ENCODE measurements at regions not wholly inside any gene's neighbourhood (a gene's known extent, or its start where the extent isn't known, plus 50 kb on each side); places are given as distances from the start of the nearest gene placed in this dataset.

DNA sequence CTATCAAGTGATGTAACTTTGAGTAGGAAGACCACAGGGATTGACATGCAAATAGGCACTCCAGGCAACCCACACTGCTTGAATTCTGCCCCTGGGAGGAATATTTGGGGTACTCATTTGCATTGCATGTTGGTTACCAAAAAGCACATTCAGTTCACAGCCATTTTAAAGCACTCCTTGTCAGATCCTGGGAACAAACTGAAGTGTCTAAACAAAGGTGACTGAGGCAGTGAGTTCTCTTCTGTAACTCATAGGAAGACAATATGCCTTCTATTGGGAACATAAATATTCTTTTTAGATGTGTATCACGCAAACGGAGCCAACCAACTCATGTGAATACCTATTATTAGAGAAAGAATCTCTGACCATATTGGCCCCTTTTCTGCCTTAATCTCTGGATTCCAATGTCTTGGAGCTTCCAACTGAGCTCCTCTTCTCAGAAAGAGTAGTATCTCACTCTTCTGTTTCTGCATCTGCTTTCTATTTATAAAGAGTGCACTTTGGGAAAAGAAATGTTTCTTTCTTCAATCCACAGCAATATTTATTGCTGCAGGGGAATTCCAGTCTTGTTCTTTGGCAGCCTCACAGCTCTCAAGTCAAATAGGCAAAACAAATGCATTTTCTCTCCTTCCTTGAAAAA lies 125.7 kb upstream of the NBEA start:
- no peak for DNase-seq (ENCODE audit: low read depth)

DNA sequence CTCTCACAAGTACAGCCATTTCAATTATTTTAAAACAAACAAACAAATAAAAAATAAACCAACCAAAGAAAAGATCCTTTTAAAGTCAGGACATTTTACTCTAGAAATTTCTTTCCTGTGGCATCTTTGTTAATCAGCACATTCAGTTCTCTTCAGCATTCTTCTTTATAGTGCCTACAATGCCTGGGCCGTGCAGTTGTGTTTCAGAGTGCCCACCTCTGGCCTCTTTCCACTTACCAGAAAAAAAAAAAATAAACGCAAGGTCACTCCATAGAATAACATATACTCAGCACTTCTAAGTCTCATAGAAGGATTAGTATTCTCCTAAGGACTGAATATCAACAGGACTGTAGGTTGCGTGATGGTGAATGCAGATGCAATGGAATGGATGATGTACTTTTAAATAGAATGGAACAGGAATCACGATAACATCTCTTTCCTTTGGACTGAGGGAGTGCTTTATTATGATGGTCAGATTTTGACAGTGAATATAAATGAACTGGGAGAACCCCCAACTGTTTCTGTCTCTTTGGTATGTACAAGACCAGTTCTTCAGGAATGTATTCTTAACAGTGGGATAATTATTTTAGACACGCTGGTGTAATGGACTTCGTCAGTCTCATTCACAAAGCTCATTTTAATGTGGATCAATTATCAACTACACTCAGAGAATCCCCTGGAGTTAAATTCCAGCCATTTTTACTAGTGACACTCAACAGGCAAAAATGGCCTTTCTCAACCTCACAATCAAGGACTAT lies 125.0 kb upstream of the NBEA start:
- no peak for DNase-seq (ENCODE audit: low read depth)

DNA sequence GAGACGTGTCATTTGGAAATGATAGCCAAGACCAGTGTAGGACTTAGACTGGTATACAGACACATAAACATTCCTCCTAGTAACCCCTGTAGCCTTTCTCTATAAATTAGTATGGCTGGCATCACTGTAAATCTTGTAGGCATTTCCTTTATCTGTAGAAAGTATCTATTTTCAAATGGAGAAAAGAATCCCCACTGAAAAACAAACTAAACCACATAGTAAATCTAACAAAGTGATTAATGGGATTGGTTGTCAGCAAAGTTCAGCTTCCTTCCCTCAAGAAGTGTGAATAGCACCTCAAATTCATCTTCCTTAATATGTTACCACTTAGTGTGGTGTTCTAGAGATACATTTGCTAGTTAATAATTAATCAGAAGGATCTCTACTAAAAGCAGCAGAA lies 119.4 kb upstream of the NBEA start:
- DNase-seq (ENCODE audit: low read depth), result no peak

DNA sequence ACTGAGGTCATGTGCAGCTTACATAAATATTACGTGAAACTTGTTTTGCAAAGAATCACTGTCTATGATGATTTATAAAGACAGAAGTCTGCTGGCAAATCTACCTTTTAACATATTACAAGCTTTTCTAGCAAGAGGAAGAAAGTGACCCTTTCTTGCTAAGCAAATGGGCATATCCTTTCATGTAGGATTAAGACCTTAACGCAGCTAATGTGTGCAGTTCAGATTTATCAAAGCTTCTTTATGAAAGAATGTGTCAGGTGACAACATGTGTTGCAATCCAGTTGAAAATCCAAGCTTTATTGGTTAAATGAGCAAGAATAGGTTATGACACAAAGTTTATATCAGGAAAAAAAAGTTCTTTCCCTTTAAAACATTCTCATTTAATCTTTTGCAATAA lies 115.6 kb upstream of the NBEA start:
- DNase-seq (ENCODE audit: low read depth), result no peak

DNA sequence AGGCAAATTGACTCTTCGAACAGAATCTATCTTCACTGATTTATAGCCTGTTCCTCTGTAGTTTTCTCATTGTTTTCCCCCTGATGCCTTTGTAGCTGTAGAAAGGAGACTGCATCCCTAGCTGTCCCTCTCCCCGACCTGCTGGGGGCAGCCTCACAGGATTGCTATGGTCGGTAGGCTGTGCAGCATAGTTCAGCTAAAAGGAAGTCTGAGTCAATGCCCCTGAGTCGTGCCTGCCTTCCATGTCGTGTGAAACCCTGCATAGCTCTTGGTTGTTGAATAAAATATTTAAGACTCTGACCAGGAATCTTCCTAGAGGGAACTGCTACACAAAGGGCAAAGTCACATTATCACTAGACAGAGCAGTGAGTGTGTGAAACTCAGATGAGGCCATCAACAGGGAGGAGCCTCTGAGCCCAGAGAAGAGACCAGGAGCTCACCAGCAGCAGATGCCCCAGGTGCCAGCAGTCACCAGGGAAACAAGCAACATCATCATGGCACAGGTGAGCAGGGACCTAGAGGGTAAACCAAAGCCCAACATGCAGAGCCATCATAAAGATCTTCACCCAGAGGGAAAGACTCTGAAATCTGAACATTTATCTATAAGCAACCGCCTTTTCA lies 108.4 kb upstream of the NBEA start:
- no peak for DNase-seq (ENCODE audit: low read depth)

DNA sequence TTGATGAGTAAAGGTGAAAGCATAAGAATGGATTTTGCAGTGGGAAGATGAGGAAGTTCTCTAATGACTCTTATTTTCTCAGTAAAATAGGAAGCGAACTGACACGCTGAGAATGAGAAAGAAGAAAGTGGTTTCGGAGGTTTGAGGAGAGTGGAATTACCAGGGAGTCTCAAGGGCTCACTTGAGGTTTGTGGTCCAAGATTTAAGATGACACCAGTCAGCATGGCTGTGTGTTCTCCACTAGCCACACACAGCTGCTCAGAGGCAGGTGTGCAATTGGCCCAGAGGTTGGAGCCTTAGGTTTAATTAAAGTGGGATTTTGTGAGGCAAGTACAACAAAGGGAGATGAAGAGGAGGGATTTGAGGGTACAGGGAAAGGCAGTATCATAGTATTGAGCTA lies 99.6 kb upstream of the NBEA start:
- no peak for DNase-seq (ENCODE audit: low read depth)

DNA sequence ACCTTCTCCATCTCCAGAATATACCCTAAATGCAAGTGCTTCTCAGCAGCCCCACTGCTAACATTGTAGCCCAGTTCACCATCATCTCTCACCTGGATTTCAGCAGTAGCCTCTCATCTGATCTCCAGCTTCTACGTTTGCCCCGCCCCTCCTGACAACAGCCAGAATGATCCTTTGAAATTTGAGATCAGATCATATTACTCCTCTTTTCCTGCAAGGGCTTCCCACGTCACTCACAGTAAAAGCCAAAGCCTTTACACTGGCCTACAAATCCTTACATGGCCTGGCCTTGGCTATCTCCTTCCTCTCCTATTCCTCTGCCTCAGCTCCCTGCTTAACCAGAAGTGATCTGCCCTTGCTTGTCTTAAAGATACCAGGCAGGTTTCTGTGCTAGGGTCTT lies 94.3 kb upstream of the NBEA start:
- no peak for DNase-seq (ENCODE audit: low read depth)

DNA sequence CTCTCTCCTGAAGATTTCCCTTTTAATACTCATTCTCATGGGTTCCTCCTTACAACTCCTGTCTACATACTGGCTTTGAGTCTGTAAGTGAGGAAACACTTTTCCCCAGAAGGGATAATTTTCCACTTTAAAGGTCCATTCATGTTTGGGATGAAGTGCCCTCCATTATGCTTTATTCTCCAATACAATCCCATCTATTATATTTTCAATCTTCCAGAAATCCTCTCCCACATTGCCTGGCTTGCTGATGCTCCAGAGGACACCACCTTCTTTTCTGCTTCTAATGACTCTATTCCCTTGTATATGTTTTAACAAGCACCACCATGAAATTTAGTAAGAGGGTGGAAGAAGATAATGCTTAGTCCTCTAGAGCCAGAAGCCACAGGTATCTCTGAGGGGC lies 92.7 kb upstream of the NBEA start:
- no peak for DNase-seq (ENCODE audit: low read depth)

DNA sequence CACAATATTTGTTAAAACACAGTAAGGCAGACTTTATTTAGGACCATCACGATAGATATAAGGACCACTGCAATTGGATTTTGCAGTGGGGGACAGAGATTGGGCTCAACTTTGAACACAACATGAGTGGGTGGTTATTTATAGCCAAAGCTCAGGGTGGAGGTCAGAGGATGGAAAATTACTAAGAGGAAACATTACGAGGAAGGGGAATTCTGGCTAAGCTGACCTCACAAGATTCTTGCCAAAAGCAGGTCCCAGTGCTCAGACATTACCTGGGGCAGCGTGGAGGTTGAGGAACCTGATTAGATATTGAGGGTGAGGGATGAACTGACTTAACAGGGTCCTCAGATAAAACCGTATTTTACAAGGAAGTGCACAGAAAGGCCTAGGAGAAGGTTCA lies 88.9 kb upstream of the NBEA start:
- DNase-seq (ENCODE audit: low read depth), result no peak

DNA sequence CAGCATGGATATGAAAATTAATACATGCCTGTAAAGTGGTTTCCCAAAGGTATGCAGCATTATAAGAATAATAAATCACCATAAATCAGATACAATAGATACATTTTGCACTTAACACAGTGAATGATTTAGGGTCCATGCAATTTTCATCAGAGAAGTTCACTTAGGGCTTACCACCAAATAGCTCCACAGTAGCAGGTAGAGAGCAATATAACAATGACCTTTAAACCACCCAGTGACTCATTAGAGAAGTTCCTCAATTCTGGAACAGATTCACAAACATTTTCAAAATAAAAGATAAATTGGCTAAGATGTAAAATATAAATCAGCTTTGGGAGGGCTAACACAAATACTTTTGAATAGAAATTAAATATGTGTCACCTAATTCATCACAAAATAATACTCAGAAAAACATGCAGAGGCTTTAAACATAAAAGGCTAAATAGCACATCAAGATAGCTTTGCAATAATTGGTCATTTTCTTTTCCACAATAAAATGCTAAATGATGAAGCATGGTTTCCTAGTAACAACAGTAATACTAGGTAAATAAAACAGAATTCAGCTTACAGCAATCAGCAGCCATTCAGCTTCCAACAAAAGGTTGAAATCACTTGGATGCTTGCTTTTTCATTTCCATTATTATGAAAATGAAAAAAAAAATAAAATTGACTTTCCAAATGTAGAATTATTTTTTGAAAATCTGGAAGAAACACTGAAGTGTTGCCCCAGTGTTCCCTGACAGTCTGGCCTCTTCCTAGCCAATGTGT lies 84.3 kb upstream of the NBEA start:
- DNase-seq (ENCODE audit: low read depth), result no peak

DNA sequence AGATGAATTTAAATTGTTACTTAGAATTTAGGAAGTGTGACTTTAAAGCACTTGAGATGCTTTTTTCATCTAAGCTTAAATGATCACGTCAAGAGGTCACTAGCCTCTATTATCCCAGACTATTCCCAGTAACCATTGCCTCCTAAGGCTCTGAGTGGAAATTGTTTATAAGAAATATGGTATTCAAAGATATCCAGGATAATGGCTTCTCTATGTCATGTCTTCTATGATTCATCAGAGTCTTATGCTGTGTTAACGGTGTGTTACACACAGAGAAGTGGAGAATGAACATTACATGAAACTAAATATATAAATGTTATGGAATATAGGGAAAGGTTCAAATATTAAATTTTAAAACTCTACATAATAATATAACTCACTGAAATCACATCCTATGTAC lies 79.8 kb upstream of the NBEA start:
- no peak for DNase-seq (ENCODE audit: low read depth)

DNA sequence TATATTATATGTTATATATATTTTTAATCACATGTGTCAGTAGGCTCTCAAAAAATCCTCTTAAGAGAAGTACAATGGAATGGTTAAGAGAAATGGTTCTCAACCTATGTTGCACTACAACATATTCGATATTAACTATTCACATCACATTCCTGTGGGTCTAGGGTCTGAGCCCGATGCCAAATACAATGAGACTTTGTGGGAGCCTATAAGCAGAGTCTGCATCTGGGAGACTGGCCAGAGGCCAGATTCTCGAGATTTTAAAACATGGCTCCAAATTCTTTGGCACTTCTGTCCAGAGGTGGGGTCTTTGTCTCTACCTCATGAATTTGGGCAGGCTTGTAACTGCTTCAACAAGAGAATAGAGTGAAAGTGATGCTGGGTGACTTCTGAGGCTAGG lies 79.4 kb upstream of the NBEA start:
- DNase-seq (ENCODE audit: low read depth), result no peak

DNA sequence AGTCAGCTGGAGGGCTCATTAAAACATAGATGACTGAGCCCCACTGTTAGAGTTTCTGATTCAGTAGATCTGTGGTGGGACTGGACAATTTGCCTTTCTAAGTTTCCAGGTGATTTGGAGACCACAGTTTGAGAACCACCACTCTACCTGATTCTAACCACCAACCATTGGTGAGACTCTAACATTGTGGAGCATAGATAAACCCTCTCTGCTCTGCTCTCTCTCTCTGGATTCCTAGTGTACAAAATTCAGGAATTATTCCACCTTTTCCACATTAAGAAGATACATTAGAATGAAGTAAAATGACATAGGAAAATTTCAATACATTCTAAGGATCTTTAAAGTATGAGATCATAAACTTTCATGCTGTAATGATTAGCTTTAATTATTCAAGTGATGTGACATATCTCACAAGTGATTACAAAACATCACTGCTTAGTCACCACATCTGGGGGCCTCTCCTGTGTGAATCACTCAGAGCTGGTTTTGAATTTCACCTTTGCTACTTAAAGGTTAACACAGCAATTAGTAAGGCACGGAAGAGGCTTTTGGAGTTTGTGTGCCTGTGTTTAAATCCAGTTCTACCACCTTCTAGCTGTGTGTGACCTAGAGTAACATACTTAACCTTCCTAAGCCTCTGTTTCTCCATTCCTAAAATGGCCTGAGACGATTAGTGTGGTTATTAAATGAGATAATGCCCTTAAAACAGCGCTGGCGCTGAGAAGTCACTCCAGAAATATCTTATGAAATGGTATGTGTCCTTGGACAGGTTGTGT lies 78.5 kb upstream of the NBEA start:
- DNase-seq (ENCODE audit: low read depth), result no peak

DNA sequence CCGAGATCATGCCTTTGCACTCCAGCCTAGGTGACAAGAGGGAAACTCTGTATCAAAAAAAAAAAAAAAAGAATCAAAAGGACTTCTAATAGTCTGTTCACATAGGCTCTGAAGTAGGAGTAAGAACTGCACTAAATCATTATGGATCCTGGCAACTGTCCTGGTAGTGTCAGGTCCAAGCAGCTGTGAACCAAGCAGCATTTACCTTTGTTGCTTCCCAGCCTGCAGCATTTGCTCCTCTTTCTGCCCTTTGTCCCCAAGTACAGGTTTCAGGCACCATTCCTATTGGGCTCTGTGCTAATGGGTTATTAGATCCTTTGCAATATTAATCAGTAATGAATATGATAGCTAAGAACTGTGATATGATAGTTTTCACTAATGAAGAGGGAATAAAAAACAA lies 77.4 kb upstream of the NBEA start:
- no peak for DNase-seq (ENCODE audit: low read depth)

DNA sequence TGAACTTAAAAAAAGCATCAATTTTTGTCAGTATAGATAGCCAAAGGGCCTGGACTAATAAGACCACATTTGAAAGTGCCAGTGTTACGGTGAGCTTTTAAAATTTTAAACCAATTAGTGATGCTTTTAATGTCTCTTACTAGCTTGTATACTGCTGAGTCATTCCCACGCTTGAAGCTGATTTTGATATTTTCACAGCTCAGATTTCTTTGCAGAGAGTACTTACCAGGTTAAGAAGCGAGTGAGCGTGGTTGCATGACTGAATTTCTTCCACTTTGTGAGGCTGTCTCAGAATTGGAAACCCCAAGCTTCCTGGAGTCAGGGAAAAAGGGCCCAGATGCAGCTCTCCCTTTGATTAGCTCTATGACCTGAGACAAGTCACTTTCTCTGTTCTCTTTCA lies 74.5 kb upstream of the NBEA start:
- DNase-seq (ENCODE audit: low read depth), result no peak

DNA sequence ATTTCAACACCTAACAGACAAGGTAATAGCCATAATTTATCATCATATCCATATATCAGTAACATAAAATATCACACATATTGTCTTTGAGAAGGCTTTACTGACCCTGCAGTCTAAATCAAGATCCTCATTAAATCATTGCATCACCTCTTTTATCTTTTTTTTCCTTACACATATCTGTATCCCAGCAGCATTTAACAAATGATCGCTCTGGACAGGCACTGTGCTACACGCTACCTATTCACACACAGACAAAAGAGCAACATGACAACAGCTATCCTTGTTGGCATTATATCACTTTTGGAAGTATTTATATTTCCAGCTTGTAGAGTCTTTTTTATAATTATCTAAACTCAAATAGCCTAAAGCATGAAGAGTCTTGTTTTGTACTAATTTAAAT lies 73.3 kb upstream of the NBEA start:
- no peak for DNase-seq (ENCODE audit: low read depth)

DNA sequence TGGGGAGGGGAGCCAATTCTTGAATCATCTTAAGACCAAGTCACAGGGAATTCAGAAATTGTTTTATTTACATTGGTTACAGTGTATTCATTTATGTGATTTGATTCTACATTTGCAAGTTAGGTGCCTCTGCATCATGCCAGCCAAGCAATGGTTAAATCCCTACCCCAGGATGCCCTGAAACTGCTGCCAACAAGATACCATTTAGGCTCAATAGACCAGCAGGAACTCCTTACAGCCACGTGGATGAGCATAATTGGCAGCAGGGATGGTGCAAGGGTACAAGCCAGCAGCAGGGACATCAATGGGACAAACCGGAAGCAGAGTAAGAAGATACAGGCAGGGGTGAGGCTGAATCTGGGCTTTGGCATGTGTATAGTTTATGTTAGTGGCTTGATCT lies 72.4 kb upstream of the NBEA start:
- no peak for DNase-seq (ENCODE audit: low read depth)

DNA sequence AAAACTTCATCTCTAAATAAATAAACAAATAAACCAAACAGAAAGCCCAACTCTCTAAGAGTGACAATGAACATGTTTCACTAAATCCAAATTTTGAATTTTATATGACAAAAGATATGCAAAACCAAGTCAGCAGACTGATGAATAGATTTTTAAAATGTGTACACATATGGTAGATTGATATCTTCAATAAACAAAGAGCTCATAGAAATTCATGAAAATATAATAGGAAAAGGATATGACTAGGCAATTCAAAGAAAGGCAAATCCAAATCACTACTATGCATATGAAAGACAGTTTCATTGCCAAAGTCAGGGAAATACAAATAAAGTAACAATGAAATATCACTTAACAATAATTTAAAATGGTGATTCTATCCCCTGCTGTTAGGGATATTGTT lies 63.7 kb upstream of the NBEA start:
- DNase-seq (ENCODE audit: low read depth), result no peak

DNA sequence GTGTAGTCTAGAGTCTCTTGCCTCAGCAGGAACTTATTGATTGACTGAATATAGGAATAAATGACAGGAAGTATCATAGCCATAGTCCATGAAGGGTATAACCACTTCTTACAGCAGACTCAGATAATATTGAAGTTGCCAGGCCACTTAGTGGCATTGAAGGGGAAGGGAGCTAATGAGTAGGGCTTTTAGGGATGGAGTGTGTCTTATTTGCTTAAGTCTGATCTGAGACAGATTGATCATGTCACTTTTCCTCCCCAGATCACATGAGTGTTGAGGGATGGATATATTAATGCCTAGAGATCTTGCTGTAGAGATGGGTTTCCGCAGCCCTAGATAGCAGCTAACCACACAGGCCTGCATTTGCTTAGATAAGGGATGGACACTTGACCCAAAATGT lies 62.2 kb upstream of the NBEA start:
- DNase-seq (ENCODE audit: low read depth), result no peak

DNA sequence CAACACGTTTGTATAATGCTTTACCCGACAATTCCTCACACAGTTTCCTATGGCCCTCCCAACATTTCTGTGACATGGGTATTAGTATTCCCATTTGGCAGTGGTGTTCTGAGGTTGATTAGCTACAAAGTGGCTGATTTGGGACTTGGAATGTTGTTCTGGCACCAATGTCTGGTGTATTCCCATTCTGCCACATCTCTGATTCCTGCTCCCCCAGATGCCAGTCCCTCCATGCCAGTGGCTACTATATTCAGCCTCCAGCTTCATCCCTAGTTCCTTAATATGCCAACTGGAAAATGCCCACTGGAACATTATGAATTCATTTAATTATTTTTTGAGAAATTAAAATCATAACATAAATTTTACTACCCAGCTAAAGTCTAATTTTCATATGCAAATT lies 60.6 kb upstream of the NBEA start:
- DNase-seq (ENCODE audit: low read depth), result no peak

DNA sequence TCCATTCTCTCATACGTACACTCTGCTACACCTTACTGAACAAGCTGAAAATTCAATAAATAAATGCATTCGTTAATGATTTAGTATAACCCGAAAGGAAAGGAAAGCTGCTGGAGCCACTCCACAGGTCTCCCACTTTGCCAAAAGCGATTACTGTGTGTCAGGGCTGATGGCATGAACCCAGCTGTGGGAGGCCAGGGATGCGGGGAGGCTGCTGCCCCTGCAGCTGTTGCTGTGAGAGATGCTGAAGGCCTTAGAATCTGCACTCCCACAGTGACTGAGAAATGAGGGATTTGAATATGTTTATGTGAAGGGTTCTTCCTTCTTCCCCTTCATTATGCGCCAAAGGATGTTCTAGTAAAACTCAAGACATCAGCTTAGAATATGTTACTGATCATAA lies 58.7 kb upstream of the NBEA start:
- no peak for DNase-seq (ENCODE audit: low read depth)

DNA sequence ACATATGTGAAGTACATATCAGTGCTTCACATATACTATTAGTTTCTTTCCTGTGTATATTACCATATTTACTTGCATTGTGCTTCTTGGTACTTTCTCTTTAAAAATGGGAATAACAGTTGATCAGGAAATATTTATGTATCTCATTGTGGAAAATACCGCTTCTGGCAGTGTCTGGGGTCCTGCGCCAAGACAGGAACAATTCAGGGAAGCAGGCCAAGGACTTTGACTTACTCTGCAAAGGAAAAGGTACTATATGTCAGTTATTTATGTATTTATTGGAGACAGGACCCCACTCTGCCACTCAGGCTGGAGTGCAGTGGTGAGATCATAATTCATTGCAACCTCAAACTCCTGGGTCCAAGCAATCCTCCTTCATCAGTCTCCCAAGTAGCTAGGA lies 57.7 kb upstream of the NBEA start:
- DNase-seq (ENCODE audit: low read depth), result no peak

All from T-helper 22 cell (primary cell).